ENCODE measurements at regions not wholly inside any gene's neighbourhood (a gene's known extent, or its start where the extent isn't known, plus 50 kb on each side); places are given as distances from the start of the nearest gene placed in this dataset.

DNA sequence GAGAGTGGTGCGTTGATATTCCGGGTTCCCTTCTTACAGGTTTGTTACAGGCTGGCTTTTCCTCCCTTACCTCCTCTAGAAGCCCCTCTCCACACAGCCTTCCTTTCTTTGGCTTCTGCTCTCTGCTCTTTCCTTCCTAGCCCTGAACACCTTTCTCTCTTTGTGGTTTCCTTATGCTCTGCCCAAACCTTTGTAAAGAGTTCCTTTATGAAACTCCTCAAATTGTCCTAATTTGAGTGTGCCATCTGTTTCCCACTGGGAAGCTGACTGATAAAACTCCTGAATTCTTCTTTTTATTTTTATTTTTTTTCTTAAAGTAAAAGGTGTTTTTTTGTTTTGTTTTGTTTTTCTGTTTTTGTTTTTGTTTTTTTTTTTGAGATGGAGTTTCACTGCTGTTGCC, 60.1 kb upstream of the OTX2 start (continued):
- TF ChIP-seq, protein P1, sequence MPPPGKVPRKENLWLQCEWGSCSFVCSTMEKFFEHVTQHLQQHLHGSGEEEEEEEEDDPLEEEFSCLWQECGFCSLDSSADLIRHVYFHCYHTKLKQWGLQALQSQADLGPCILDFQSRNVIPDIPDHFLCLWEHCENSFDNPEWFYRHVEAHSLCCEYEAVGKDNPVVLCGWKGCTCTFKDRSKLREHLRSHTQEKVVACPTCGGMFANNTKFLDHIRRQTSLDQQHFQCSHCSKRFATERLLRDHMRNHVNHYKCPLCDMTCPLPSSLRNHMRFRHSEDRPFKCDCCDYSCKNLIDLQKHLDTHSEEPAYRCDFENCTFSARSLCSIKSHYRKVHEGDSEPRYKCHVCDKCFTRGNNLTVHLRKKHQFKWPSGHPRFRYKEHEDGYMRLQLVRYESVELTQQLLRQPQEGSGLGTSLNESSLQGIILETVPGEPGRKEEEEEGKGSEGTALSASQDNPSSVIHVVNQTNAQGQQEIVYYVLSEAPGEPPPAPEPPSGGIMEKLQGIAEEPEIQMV (tag; conservative IDR thresholded peaks at IDR 0.05; ENCODE audit: low read depth) = no peak
- TF ChIP-seq, protein P2, sequence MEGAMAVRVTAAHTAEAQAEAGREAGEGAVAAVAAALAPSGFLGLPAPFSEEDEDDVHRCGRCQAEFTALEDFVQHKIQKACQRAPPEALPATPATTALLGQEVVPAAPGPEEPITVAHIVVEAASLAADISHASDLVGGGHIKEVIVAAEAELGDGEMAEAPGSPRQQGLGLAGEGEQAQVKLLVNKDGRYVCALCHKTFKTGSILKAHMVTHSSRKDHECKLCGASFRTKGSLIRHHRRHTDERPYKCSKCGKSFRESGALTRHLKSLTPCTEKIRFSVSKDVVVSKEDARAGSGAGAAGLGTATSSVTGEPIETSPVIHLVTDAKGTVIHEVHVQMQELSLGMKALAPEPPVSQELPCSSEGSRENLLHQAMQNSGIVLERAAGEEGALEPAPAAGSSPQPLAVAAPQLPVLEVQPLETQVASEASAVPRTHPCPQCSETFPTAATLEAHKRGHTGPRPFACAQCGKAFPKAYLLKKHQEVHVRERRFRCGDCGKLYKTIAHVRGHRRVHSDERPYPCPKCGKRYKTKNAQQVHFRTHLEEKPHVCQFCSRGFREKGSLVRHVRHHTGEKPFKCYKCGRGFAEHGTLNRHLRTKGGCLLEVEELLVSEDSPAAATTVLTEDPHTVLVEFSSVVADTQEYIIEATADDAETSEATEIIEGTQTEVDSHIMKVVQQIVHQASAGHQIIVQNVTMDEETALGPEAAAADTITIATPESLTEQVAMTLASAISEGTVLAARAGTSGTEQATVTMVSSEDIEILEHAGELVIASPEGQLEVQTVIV (CRISPR knock-in tag; IDR thresholded peaks at IDR 0.05; ENCODE audit: borderline replicate concordance) = no peak
- TF ChIP-seq MCM2 (IDR thresholded peaks at IDR 0.05; ENCODE audit: low read depth) (no peak), FOXJ3 (CRISPR knock-in tag; IDR thresholded peaks at IDR 0.05) (no peak), ZNF584 (CRISPR knock-in tag; IDR thresholded peaks at IDR 0.05; ENCODE audit: low read depth) (no peak)
- TF ChIP-seq, protein P3, sequence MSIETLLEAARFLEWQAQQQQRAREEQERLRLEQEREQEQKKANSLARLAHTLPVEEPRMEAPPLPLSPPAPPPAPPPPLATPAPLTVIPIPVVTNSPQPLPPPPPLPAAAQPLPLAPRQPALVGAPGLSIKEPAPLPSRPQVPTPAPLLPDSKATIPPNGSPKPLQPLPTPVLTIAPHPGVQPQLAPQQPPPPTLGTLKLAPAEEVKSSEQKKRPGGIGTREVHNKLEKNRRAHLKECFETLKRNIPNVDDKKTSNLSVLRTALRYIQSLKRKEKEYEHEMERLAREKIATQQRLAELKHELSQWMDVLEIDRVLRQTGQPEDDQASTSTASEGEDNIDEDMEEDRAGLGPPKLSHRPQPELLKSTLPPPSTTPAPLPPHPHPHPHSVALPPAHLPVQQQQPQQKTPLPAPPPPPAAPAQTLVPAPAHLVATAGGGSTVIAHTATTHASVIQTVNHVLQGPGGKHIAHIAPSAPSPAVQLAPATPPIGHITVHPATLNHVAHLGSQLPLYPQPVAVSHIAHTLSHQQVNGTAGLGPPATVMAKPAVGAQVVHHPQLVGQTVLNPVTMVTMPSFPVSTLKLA (conservative IDR thresholded peaks at IDR 0.05) = no peak

Measured in K562 (cell line).